Esophagus (tissue), 2 donors: ENCODE measurements at regions not wholly inside any gene's neighbourhood (a gene's known extent, or its start where the extent isn't known, plus 50 kb on each side); places are given as distances from the start of the nearest gene placed in this dataset.

ENCODE experiments used
- H3K27ac ChIP-seq, 2 donors: one replicate each; pipeline ENCODE4 v1.5.1; 2013; ENCODE audit warnings: low read depth in 2 of 2, mild to moderate bottlenecking in 2 of 2, inconsistent platforms in 1 of 2, low read length in 1 of 2, moderate library complexity in 1 of 2
- H3K27me3 ChIP-seq, 2 donors: one replicate each; pipeline ENCODE4 v1.6.1; 2013; ENCODE audit warnings: low read length in 2 of 2, control low read depth in 1 of 2, mild to moderate bottlenecking in 1 of 2; ENCODE audit not compliant: insufficient read depth in 2 of 2, control insufficient read depth in 1 of 2
- H3K36me3 ChIP-seq, 2 donors: one replicate each; pipeline ENCODE4 v1.6.1; 2013; ENCODE audit warnings: low read length in 1 of 2; ENCODE audit not compliant: control insufficient read depth in 2 of 2, insufficient read depth in 2 of 2
- H3K4me1 ChIP-seq, 2 donors: one replicate each; pipeline ENCODE4 v1.6.1; 2013; ENCODE audit warnings: low read length in 1 of 2; ENCODE audit not compliant: control insufficient read depth in 2 of 2, insufficient read depth in 2 of 2
- H3K4me3 ChIP-seq, 2 donors: one replicate each; pipeline ENCODE4 v1.5.1; 2013; ENCODE audit warnings: low read length in 2 of 2, mild to moderate bottlenecking in 2 of 2, low read depth in 1 of 2, moderate library complexity in 1 of 2
- H3K9me3 ChIP-seq, 2 donors: one replicate each; pipeline ENCODE4 v1.6.1; 2013; ENCODE audit warnings: mild to moderate bottlenecking in 2 of 2, low read depth in 1 of 2, low read length in 1 of 2, moderate library complexity in 1 of 2; ENCODE audit not compliant: control insufficient read depth in 2 of 2, insufficient read depth in 1 of 2
- WGBS, 2 donors: extraction: QIAGEN DNeasy Blood & Tissue Kit; methylation state at CpG; one replicate each; pipeline ENCODE4 v1.1.7; 2013; 5-methylcytosine and 5-hydroxymethylcytosine counted together
- donor health status: healthy with polysubstance abuse.
- donor health status: Bipolar disorder and iron deficiency.

DNA sequence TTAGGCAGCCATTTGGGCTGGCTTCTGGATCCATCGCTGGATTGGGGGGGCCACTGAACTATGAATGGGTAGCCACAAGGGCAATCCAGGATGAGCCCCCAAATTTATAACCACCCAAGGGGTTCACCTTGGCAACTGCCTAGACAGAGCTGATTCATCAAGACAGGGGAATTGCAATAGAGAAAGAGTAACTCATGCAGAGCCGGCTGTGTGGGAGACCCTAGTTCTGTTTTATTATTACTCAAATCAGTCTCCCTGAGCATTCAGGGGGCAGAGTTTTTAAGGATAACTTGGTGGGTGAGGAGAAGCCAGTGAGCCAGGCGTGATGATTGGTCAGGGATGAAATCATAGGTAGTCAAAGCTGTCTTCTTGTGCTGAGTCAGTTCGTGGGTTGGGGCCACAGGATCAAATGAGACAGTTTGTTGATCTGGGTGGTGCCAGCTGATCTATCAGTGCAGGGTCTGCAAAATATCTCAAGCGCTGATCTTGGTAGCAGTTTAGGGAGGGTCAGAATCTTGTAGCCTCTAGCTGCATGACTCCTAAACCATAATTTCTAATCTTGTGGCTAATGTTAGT lies 57.9 kb downstream of the DNAJB9 start:
- H3K27me3 ChIP-seq, result no peaks in the 10 kb centered on the region
- H3K4me3 ChIP-seq, result no peak overlapping the region
- WGBS, 2 donors, result 88 to 89% methylated on average over 5 of the region's 5 CpGs
- no peak overlapping the region for H3K27ac ChIP-seq
- no peaks in the 10 kb centered on the region for H3K9me3 ChIP-seq
- no peaks in the 10 kb centered on the region for H3K36me3 ChIP-seq
- H3K4me1 ChIP-seq, result no peaks in the 10 kb centered on the region

DNA sequence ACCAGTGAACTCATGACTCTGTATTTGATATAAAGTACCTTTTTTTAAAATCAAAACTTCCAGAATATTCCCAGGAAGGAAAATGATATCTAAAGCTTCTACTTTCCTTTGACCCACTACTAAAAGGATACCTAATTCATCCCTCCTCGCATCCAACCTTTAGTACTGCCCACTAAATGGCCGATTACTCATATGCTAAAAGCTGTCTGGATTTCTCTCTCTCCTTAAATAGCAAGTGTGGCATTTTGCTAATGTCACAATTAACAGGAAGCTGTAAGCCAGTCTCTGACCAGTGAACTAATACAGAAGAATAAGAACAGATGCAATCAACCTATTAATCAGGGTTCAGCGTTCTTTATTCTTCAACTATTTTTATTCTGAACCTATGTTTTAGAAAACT lies 59.0 kb downstream of the DNAJB9 start:
- Histone ChIP-seq H3K36me3 (no peaks in the 10 kb centered on the region), H3K4me1 (no peaks in the 10 kb centered on the region), H3K27me3 (no peaks in the 10 kb centered on the region), H3K4me3 (no peak overlapping the region), H3K9me3 (no peaks in the 10 kb centered on the region), H3K27ac (no peak overlapping the region)
- WGBS, 2 donors, result 65% methylated on average over 3 of the region's 3 CpGs

DNA sequence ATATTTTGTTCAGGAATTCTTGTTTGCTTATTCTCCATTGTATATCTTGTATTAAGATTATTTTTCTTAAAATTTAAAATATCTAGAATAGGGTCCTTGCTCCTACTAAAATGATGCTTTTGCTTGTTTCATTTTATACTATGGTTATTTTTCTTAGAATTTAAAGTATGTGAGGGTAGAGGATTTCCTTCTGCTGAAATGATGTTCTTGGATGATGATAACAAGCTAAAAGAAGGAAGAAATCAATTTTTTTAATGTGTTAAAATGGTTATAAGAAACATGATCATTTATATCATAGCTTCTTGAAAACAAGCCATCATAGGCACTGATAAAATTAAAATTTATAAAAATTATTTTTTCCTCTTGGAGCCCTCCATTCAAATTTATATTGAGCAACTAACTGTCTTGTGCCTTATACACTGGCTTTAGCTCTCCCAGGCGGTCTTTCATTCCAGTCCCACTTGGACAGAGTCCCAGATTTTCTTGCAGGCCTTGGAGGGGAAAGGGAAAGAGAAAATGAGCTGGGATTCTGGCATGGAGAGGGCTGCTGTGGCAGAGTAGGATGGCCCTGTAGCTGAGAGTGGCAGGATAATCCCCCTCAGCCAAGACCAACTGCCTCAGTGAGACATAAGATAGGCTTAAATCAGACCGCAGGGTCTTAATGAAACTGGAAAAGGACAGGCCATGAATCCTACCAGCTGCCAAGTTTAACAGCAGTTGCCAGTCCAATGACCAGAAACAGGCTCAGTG lies 60.2 kb downstream of the DNAJB9 start:
- no peaks in the 10 kb centered on the region for H3K4me1 ChIP-seq
- no peaks in the 10 kb centered on the region for H3K9me3 ChIP-seq
- no peaks in the 10 kb centered on the region for H3K27me3 ChIP-seq
- no peak overlapping the region for H3K4me3 ChIP-seq
- H3K36me3 ChIP-seq, result no peaks in the 10 kb centered on the region
- no peak overlapping the region for H3K27ac ChIP-seq
- WGBS, 2 donors, result 58 to 60% methylated on average over 2 of the region's 2 CpGs

DNA sequence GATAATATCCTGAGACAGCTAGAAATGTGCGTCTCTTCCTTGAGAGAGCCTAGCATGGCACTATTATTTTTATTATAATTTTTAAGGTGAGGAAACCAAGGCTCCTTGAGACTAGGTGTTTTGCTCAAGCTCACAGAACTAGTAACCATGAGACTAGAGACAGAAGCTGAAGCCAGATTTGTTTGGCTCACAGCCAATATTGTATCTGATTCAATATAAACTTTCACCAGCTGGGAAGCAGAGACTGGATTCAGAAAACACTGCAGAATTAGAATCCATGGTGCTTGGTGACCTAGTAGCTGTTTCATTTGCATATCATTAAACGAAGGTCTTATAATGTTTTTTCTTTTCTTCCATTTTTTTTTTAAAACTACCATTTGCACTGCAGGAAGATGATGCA lies 64.4 kb downstream of the DNAJB9 start:
- H3K36me3 ChIP-seq, result no peaks in the 10 kb centered on the region
- H3K9me3 ChIP-seq, result peaks cover 0 to 3% of the 10 kb centered on the region in 2 donors
- no peaks in the 10 kb centered on the region for H3K27me3 ChIP-seq
- H3K4me3 ChIP-seq, result no peak overlapping the region
- no peak overlapping the region for H3K27ac ChIP-seq
- H3K4me1 ChIP-seq, result no peaks in the 10 kb centered on the region
- 78% methylated on average over 2 of the region's 2 CpGs for WGBS, 2 donors

DNA sequence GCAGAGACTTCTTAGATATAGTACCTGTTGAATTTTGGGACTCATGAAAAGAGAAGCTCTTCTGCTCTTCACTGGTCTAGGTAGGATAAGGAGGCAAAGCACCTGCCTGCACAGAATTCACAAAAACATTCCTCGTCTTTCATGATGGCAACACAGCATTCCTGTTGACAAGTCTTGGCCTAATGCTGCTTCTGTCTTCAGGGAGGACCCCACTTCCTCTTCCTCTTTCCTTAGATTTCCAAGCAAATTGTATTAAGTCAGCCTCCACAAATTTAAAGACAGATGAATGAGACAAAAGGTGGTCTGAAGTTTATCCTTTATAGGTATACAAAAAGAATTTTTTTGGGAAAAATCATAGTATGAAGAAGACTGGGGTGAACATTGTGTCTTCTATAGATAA lies 64.9 kb downstream of the DNAJB9 start:
- 84 to 86% methylated on average over 1 of the region's 1 CpG for WGBS, 2 donors
- no peaks in the 10 kb centered on the region for H3K4me1 ChIP-seq
- no peak overlapping the region for H3K27ac ChIP-seq
- no peak overlapping the region for H3K4me3 ChIP-seq
- peaks cover 0 to 3% of the 10 kb centered on the region in 2 donors for H3K9me3 ChIP-seq
- no peaks in the 10 kb centered on the region for H3K36me3 ChIP-seq
- no peaks in the 10 kb centered on the region for H3K27me3 ChIP-seq

DNA sequence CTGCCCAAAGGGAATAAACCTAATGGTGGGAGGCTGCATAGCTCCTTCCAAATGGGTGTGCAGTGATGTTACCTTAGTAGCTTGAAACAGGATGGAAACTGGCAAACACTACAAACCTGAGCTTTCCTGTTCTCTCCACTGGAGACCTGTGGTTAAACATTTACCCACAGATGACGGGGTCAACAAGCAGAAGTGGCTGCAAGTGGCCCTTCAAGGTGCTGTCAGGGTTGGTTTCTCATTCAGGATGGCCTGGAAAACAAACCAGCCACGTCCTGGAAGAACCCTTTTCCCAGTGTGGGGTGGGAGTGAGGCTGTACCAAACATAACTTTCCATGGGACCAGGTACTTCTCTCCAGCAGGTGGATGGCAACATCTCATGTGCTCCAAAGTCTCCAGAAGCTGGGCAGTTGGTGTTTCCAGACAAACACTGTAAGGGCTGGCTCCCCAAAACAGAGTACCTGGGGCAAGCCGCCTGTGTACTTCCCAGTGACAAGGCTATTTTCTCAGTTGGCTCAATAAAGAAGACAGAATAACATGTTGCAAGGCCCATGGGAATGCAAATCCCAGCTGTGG lies 67.5 kb downstream of the DNAJB9 start:
- Histone ChIP-seq H3K27ac (no peak overlapping the region), H3K4me1 (no peaks in the 10 kb centered on the region), H3K4me3 (no peak overlapping the region), H3K27me3 (no peaks in the 10 kb centered on the region), H3K36me3 (no peaks in the 10 kb centered on the region), H3K9me3 (peaks cover 0 to 3% of the 10 kb centered on the region in 2 donors)
- WGBS, 2 donors, result 66 to 73% methylated on average over 3 of the region's 3 CpGs

DNA sequence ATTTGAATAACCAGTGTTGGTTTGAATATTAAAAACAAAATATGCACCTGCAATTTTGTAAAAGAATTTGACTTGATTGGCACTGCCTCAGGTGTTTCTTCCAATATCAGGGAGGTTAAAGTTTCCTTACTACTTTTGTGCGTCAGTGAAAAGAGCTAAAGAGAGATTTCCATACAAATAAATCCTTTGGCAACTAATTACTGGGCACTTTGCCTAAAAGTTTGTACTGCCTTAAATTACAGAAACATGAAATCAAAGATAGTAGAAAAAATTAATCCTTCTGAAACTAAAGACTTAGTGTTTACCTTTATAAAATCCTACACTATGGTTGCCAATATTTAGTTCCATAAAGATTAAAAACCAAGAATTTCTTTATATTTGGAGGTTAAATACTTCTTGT lies 72.5 kb downstream of the DNAJB9 start:
- no peaks in the 10 kb centered on the region for H3K4me1 ChIP-seq
- no peak overlapping the region for H3K4me3 ChIP-seq
- no peaks in the 10 kb centered on the region for H3K9me3 ChIP-seq
- WGBS, 2 donors, result 27 to 49% methylated on average over 1 of the region's 1 CpG
- no peaks in the 10 kb centered on the region for H3K27me3 ChIP-seq
- no peak overlapping the region for H3K27ac ChIP-seq
- H3K36me3 ChIP-seq, result no peaks in the 10 kb centered on the region

DNA sequence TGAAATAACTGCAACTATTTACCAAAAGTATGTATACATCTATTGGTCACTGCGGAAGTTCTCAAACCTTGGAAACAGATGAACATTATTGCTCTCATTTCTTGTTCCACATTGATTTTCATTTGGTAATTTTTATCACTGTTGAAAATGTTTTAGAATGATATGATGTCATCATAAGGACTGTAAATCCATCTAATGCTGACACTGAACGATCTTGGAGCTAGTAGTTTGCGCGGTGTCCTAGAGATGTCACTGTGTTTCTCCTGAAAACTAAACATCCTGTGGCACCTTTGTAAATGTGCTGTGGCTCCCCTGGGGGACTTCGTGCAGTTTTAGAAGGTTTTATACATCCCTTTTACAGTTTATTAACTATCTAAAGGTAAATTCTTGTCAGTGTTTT lies 73.5 kb downstream of the DNAJB9 start:
- no peaks in the 10 kb centered on the region for H3K36me3 ChIP-seq
- no peaks in the 10 kb centered on the region for H3K9me3 ChIP-seq
- no peaks in the 10 kb centered on the region for H3K4me1 ChIP-seq
- no peak overlapping the region for H3K4me3 ChIP-seq
- no peak overlapping the region for H3K27ac ChIP-seq
- H3K27me3 ChIP-seq, result no peaks in the 10 kb centered on the region
- 74 to 82% methylated on average over 5 of the region's 5 CpGs for WGBS, 2 donors

DNA sequence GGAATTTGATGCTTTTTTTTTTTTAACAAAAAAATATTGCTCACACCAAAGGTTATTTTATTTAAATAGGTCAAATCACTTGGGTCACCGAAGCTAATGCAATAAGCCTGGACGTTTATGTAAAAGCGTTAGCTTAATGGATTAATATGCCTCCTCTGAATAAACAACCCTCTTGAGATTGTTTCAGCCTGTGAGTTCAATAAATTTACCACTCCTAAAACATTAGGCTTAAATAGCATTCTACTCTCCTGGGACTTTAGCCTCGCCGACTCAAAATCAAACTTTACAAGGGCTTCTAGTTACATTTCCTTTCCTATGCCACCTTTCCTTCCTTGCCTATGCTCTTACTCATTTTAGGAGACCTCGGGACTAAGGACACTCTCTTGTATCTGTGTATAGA lies 79.3 kb downstream of the DNAJB9 start:
- H3K36me3 ChIP-seq, result no peaks in the 10 kb centered on the region
- 54 to 61% methylated on average over 6 of the region's 6 CpGs for WGBS, 2 donors
- no peaks in the 10 kb centered on the region for H3K9me3 ChIP-seq
- no peaks in the 10 kb centered on the region for H3K27me3 ChIP-seq
- H3K4me3 ChIP-seq, result no peak overlapping the region
- H3K4me1 ChIP-seq, result no peaks in the 10 kb centered on the region
- H3K27ac ChIP-seq, result no peak overlapping the region

DNA sequence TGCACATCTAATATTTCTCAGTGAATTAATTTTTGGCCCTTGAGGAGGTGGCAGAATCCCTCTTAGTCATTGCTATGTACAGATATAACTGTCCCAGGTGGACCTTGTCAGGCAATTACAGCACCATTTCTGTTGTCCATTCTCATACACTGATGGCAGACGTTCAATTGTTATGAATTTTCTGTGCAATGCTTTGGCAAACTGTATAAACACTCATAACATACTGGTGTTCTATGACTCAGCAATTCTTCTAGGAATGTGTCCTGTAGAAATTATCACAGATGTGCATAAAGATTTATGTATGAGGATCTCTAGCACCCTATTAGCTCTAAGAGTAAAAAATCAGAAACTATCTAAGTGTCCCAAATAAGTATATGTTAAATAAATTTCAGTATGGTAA lies 80.8 kb downstream of the DNAJB9 start:
- 5 to 8% methylated on average over 1 of the region's 1 CpG for WGBS, 2 donors
- Histone ChIP-seq H3K4me1 (no peaks in the 10 kb centered on the region), H3K36me3 (no peaks in the 10 kb centered on the region), H3K27me3 (no peaks in the 10 kb centered on the region), H3K27ac (no peak overlapping the region), H3K4me3 (no peak overlapping the region), H3K9me3 (no peaks in the 10 kb centered on the region)
